ENCODE measurements at regions not wholly inside any gene's neighbourhood (a gene's known extent, or its start where the extent isn't known, plus 50 kb on each side); places are given as distances from the start of the nearest gene placed in this dataset.

DNA sequence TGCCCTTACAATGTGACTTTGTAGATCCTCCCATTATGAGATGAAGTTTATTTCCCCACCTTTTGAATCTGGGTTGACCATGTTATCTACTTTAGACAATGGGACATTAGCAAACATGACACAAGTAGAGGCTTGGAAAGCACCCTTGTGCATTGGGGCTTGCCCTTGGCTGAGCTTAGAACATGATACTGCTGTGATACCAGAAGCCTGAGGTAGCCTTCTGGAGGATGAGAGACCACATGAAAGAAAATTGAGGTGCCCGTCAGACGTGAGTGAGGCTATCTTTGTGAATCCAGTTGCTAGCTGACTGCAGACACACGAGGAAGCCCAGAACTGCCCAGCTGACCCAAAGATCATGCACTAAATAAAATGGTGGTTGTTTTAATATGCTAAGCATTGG is 341.2 kb downstream of the CYP26B1 start (continued):
- TF ChIP-seq, protein P1, sequence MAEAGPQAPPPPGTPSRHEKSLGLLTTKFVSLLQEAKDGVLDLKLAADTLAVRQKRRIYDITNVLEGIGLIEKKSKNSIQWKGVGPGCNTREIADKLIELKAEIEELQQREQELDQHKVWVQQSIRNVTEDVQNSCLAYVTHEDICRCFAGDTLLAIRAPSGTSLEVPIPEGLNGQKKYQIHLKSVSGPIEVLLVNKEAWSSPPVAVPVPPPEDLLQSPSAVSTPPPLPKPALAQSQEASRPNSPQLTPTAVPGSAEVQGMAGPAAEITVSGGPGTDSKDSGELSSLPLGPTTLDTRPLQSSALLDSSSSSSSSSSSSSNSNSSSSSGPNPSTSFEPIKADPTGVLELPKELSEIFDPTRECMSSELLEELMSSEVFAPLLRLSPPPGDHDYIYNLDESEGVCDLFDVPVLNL (IDR thresholded peaks at IDR 0.05; ENCODE audit: low read depth, low read length): no peak
- TF ChIP-seq, protein P2, sequence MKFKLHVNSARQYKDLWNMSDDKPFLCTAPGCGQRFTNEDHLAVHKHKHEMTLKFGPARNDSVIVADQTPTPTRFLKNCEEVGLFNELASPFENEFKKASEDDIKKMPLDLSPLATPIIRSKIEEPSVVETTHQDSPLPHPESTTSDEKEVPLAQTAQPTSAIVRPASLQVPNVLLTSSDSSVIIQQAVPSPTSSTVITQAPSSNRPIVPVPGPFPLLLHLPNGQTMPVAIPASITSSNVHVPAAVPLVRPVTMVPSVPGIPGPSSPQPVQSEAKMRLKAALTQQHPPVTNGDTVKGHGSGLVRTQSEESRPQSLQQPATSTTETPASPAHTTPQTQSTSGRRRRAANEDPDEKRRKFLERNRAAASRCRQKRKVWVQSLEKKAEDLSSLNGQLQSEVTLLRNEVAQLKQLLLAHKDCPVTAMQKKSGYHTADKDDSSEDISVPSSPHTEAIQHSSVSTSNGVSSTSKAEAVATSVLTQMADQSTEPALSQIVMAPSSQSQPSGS (IDR thresholded peaks at IDR 0.05; ENCODE audit: low read length): no peak

DNA sequence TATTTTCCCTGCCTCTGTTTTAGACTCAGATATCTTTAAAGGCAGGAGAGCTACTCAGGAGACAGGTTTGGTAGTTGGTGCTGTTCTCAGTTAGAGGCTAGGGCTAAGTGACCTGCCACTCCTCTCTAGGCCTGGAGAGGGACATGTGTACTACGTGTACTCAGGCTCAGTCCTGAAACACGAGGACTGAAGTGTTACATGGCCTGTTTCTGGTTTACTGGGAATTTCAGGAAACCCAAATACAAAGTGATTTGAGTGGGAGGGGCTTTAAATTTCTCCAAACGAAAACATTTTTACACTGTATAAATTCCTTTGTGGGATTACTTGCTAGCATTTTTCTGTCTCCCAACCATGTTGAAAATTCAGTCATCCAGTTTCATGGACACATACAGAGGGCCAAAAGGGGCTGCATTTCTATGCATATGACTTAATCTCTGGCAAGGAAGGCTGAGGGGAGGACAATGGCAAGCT is 343.3 kb downstream of the CYP26B1 start:
- no peaks in the 10 kb centered on the region for H3K79me2 ChIP-seq (ENCODE audit: control insufficient read depth, insufficient read depth, low read length)
- H3K27ac ChIP-seq (ENCODE audit: control insufficient read depth, insufficient read depth): no peak overlapping the region
- H3K4me1 ChIP-seq (ENCODE audit: control insufficient read depth, insufficient read depth, low read length): no peaks in the 10 kb centered on the region
- SMC1A ChIA-PET (ENCODE audit: uncharacterized antibody, unreplicated experiment): no interaction called here
- no peaks in the 10 kb centered on the region for H3K36me3 ChIP-seq (ENCODE audit: control insufficient read depth in 2 of 2, insufficient read depth in 2 of 2, low read length in 1 of 2)
- CTCF ChIA-PET: no interaction called here
- no TSS peak for BruUV-seq (replicated peaks)
- no peaks in the 10 kb centered on the region for H3K9me3 ChIP-seq (replicated peaks; ENCODE audit: control insufficient read depth, insufficient read depth, low read length)
- ATAC-seq (no peak), DNase-seq (ENCODE audit: low read depth, low spot score) (no peak), FAIRE-seq (no peak)
- no peak for TF ChIP-seq RELA (IDR thresholded peaks at IDR 0.05; ENCODE audit: borderline replicate concordance, partially characterized antibody)
- TF ChIP-seq ZBED1 (IDR thresholded peaks at IDR 0.05; ENCODE audit: borderline replicate concordance): no peak
- TF ChIP-seq ATF7 (IDR thresholded peaks at IDR 0.05; ENCODE audit: low read depth): no peak
- RAD21 ChIA-PET (ENCODE audit: unreplicated experiment): no interaction called here
- no peak overlapping the region for H3K9ac ChIP-seq (ENCODE audit: control insufficient read depth, insufficient read depth, low read length)
- H2AFZ ChIP-seq (ENCODE audit: control insufficient read depth, low read depth, low read length): no peak overlapping the region
- no peaks in the 10 kb centered on the region; a peak in 1 of 4 replicates for H3K27me3 ChIP-seq (replicated peaks in 1 of 2; ENCODE audit: control insufficient read depth in 2 of 2, insufficient read depth in 2 of 2, low read length in 1 of 2)
- 8% methylated on average over 3 of the region's 3 CpGs for WGBS (ENCODE audit: insufficient coverage, insufficient replicate concordance, low lambda C conversion rate, missing lambda C conversion rate)
- POLR2A ChIA-PET: no interaction called here
- intact Hi-C loops (cut with micrococcal nuclease; ENCODE audit: unreplicated experiment) (no loop called here), in situ Hi-C loops (cut with MboI) (no loop called here)
- H3K4me3 ChIP-seq: no peak overlapping the region
- H3K4me2 ChIP-seq (ENCODE audit: control insufficient read depth, insufficient read depth): no peak overlapping the region
- no peaks in the 10 kb centered on the region for H4K20me1 ChIP-seq (ENCODE audit: control insufficient read depth, insufficient read depth)

Data from GM12878 (cell line).